ENCODE measurements at regions not wholly inside any gene's neighbourhood (a gene's known extent, or its start where the extent isn't known, plus 50 kb on each side); places are given as distances from the start of the nearest gene placed in this dataset.
A peak's percentile ranks its signal among the peaks of the same experiment; 100 is the strongest.

DNA sequence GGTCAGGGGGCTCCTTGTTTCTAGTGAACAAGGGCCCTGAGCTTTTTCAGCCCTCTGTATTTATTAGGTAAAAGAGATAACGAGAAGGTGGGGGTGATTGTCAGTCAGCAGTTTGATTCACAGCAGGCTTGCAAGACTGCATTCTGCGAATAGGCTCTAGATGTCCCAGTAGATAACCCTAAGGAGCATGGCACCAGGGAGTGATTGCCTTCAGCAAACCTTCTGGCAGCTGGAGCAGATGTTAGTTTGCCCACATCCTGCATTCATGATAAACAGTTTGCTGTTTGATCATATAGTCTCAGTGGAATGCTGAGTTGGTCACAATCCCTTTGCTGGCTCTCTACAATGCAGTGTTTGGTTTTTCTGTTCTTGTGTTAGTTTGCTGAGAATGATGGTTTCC, 161.3 kb upstream of the GADL1 start:
- Histone ChIP-seq H3K27ac (no peak overlapping the region), H3K9me3 (peaks cover 0 to 6% (median 0%) of the 10 kb centered on the region in 3 donors), H3K36me3 (no peaks in the 10 kb centered on the region), H3K27me3 (no peaks in the 10 kb centered on the region), H3K4me1 (no peaks in the 10 kb centered on the region), H3K4me3 (no peak overlapping the region)
- TF ChIP-seq EP300 (IDR thresholded peaks at IDR 0.05) (no peak), POLR2A (IDR thresholded peaks at IDR 0.05) (no peak), CTCF (IDR thresholded peaks at IDR 0.05) (no peak), POLR2AphosphoS5 (IDR thresholded peaks at IDR 0.05) (no peak)
- 93% methylated on average over 2 of the region's 2 CpGs; no CpG with 5 or more reads in 1 of the 2 donors for WGBS, 2 donors (ENCODE audit: low coverage in 1 of 2)
- no peak for ATAC-seq

- H3K4me1 ChIP-seq = no peaks in the 10 kb centered on the region
- ATAC-seq = no peak
- TF ChIP-seq EP300 (IDR thresholded peaks at IDR 0.05) (no peak), POLR2AphosphoS5 (IDR thresholded peaks at IDR 0.05) (no peak), POLR2A (IDR thresholded peaks at IDR 0.05) (no peak), CTCF (IDR thresholded peaks at IDR 0.05) (no peak)
- peaks cover 0 to 6% (median 0%) of the 10 kb centered on the region in 3 donors for H3K9me3 ChIP-seq
- no peak overlapping the region for H3K27ac ChIP-seq
- WGBS, 2 donors (ENCODE audit: low coverage in 1 of 2) = 58 to 80% methylated on average over 3 of the region's 3 CpGs
- H3K27me3 ChIP-seq = no peaks in the 10 kb centered on the region
- no peak overlapping the region for H3K4me3 ChIP-seq
- H3K36me3 ChIP-seq = no peaks in the 10 kb centered on the region
Observed at GRCh38 chr3:31057891-31058290, 163.4 kb upstream of the GADL1 start.

- TF ChIP-seq POLR2AphosphoS5 (IDR thresholded peaks at IDR 0.05) = no peak
- no peak for TF ChIP-seq POLR2A (IDR thresholded peaks at IDR 0.05)
- TF ChIP-seq EP300 (IDR thresholded peaks at IDR 0.05) = no peak
- TF ChIP-seq CTCF (IDR thresholded peaks at IDR 0.05) = no peak
- H3K27me3 ChIP-seq = no peaks in the 10 kb centered on the region
- ATAC-seq = no peak
- H3K27ac ChIP-seq = no peak overlapping the region
- peaks cover 0 to 3% (median 0%) of the 10 kb centered on the region in 3 donors for H3K9me3 ChIP-seq
- no peaks in the 10 kb centered on the region for H3K36me3 ChIP-seq
- peaks cover 0 to 13% (median 0%) of the 10 kb centered on the region in 3 donors for H3K4me1 ChIP-seq
- no peak overlapping the region for H3K4me3 ChIP-seq
Observed at GRCh38 chr3:31064021-31064420, 169.6 kb upstream of the GADL1 start.

- Histone ChIP-seq H3K36me3 (no peaks in the 10 kb centered on the region), H3K9me3 (no peaks in the 10 kb centered on the region), H3K27ac (no peak overlapping the region), H3K4me3 (no peak overlapping the region), H3K4me1 (peaks cover 0 to 13% (median 0%) of the 10 kb centered on the region in 3 donors), H3K27me3 (no peaks in the 10 kb centered on the region)
- no peak for ATAC-seq
- WGBS, 2 donors (ENCODE audit: low coverage in 1 of 2) = 56 to 100% methylated on average over 1 of the region's 1 CpG
- TF ChIP-seq EP300 (IDR thresholded peaks at IDR 0.05) = no peak
- no peak for TF ChIP-seq POLR2AphosphoS5 (IDR thresholded peaks at IDR 0.05)
- no peak for TF ChIP-seq CTCF (IDR thresholded peaks at IDR 0.05)
- TF ChIP-seq POLR2A (IDR thresholded peaks at IDR 0.05) = no peak
Observed at GRCh38 chr3:31065765-31066164, 171.3 kb upstream of the GADL1 start.

DNA sequence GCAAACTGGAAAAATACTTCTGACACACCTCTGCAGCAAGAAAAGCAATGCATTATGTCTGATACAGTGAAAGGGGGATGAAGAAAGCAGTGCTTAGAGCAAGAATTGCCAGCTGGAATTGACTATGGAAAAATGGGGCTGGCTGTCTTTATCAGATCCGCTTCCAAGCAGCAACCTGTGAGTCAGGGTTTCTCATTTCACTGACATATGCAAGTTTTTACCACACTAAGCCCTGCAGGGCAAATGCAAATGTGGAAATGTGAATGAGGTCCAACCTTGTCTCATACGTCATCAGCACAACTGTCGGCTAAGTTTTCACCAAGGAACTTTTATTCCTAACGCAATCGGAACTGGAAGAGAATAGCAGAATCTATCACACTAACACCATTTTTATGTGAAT, 172.5 kb upstream of the GADL1 start:
- TF ChIP-seq POLR2AphosphoS5 (IDR thresholded peaks at IDR 0.05) (peak; percentile 37), EP300 (IDR thresholded peaks at IDR 0.05) (no peak)
- no peak overlapping the region for H3K4me3 ChIP-seq
- 9 to 24% methylated on average over 1 to 5 of the region's 5 CpGs for WGBS, 2 donors (ENCODE audit: low coverage in 1 of 2)
- no peaks in the 10 kb centered on the region for H3K9me3 ChIP-seq
- no peak overlapping the region for H3K27ac ChIP-seq
- H3K36me3 ChIP-seq = no peaks in the 10 kb centered on the region
- peak; percentile 81 for ATAC-seq
- no peaks in the 10 kb centered on the region for H3K27me3 ChIP-seq
- peaks cover 0 to 13% (median 0%) of the 10 kb centered on the region in 3 donors for H3K4me1 ChIP-seq
